Body of pancreas (tissue), 4 donors: ENCODE measurements at regions not wholly inside any gene's neighbourhood (a gene's known extent, or its start where the extent isn't known, plus 50 kb on each side); places are given as distances from the start of the nearest gene placed in this dataset.

ENCODE experiments used
- CTCF ChIP-seq, 7 experiments: fragments of 450-650 bp in 4 of 7; fragments of 200-600 bp in 3 of 7; sonication (generic) in 3 of 7; IDR thresholded peaks; one replicate each; pipeline ENCODE4 v1.5.1; 2016 to 2019; ENCODE audit warnings: antibody characterized with exemption in 7 of 7
- POLR2A ChIP-seq, 3 donors: fragments of 450-650 bp; IDR thresholded peaks; one replicate each; pipeline ENCODE4 v1.6.1; 2016; ENCODE audit warnings: antibody characterized with exemption in 3 of 3, mild to moderate bottlenecking in 2 of 3

GRCh38 chr1:94730450-94730849 lies 89.7 kb upstream of the SLC44A3 start:
- TF ChIP-seq CTCF (IDR thresholded peaks at IDR 0.05): no peak
- no peak for TF ChIP-seq POLR2A (IDR thresholded peaks at IDR 0.05)
